ENCODE measurements at regions not wholly inside any gene's neighbourhood (a gene's known extent, or its start where the extent isn't known, plus 50 kb on each side); places are given as distances from the start of the nearest gene placed in this dataset.
"Not testable (repeated sequence)": the region's sequence is repeated elsewhere in the genome, so short reads cannot be mapped to it uniquely, and the experiment has no call there.

GRCh38 chr20:12824328-12825225 lies 184.2 kb upstream of the SPTLC3 start:
- Histone ChIP-seq H3K4me1 (ENCODE audit: control insufficient read depth, insufficient read depth, low read length) (no peaks in the 10 kb centered on the region), H3K9ac (ENCODE audit: low read depth, low read length) (no peak overlapping the region), H3K9me3 (ENCODE audit: control insufficient read depth, insufficient read depth, low read length) (no peaks in the 10 kb centered on the region), H3K4me3 (ENCODE audit: low read depth, low read length) (no peak overlapping the region), H3K27me3 (ENCODE audit: control insufficient read depth, insufficient read depth, low read length) (no peaks in the 10 kb centered on the region), H3K36me3 (ENCODE audit: control insufficient read depth, insufficient read depth, low read length) (no peaks in the 10 kb centered on the region)

- Histone ChIP-seq H3K9me3 (ENCODE audit: control insufficient read depth, insufficient read depth, low read length) (no peaks in the 10 kb centered on the region), H3K9ac (ENCODE audit: low read depth, low read length) (no peak overlapping the region), H3K4me3 (ENCODE audit: low read depth, low read length) (no peak overlapping the region), H3K36me3 (ENCODE audit: control insufficient read depth, insufficient read depth, low read length) (no peaks in the 10 kb centered on the region), H3K27me3 (ENCODE audit: control insufficient read depth, insufficient read depth, low read length) (no peaks in the 10 kb centered on the region), H3K4me1 (ENCODE audit: control insufficient read depth, insufficient read depth, low read length) (no peaks in the 10 kb centered on the region)
These were observed 183.6 kb upstream of the SPTLC3 start for GRCh38 chr20:12825226-12825595.

GRCh38 chr20:12827816-12828385 lies 180.9 kb upstream of the SPTLC3 start:
- no peak overlapping the region for H3K9ac ChIP-seq (ENCODE audit: low read depth, low read length)
- no peaks in the 10 kb centered on the region for H3K27me3 ChIP-seq (ENCODE audit: control insufficient read depth, insufficient read depth, low read length)
- H3K4me3 ChIP-seq (ENCODE audit: low read depth, low read length): no peak overlapping the region
- H3K9me3 ChIP-seq (ENCODE audit: control insufficient read depth, insufficient read depth, low read length): no peaks in the 10 kb centered on the region
- no peaks in the 10 kb centered on the region for H3K4me1 ChIP-seq (ENCODE audit: control insufficient read depth, insufficient read depth, low read length)
- no peaks in the 10 kb centered on the region for H3K36me3 ChIP-seq (ENCODE audit: control insufficient read depth, insufficient read depth, low read length)

GRCh38 chr20:12829170-12829569 lies 179.6 kb upstream of the SPTLC3 start:
- no peak overlapping the region for H3K9ac ChIP-seq (ENCODE audit: low read depth, low read length)
- H3K4me1 ChIP-seq (ENCODE audit: control insufficient read depth, insufficient read depth, low read length): no peaks in the 10 kb centered on the region
- H3K9me3 ChIP-seq (ENCODE audit: control insufficient read depth, insufficient read depth, low read length): no peaks in the 10 kb centered on the region
- no peaks in the 10 kb centered on the region for H3K27me3 ChIP-seq (ENCODE audit: control insufficient read depth, insufficient read depth, low read length)
- H3K4me3 ChIP-seq (ENCODE audit: low read depth, low read length): no peak overlapping the region
- H3K36me3 ChIP-seq (ENCODE audit: control insufficient read depth, insufficient read depth, low read length): no peaks in the 10 kb centered on the region

- Histone ChIP-seq H3K9me3 (ENCODE audit: control insufficient read depth, insufficient read depth, low read length) (no peaks in the 10 kb centered on the region), H3K27me3 (ENCODE audit: control insufficient read depth, insufficient read depth, low read length) (no peaks in the 10 kb centered on the region), H3K4me3 (ENCODE audit: low read depth, low read length) (no peak overlapping the region)
These were observed 174.9 kb upstream of the SPTLC3 start for GRCh38 chr20:12833861-12834260.

GRCh38 chr20:12835999-12836398 lies 172.8 kb upstream of the SPTLC3 start:
- H3K36me3 ChIP-seq (ENCODE audit: control insufficient read depth, insufficient read depth, low read length): no peaks in the 10 kb centered on the region
- peaks cover 5% of the 10 kb centered on the region for H3K4me1 ChIP-seq (ENCODE audit: control insufficient read depth, insufficient read depth, low read length)
- no peak overlapping the region for H3K4me3 ChIP-seq (ENCODE audit: low read depth, low read length)
- no peaks in the 10 kb centered on the region for H3K27me3 ChIP-seq (ENCODE audit: control insufficient read depth, insufficient read depth, low read length)
- no peak overlapping the region for H3K9ac ChIP-seq (ENCODE audit: low read depth, low read length)
- H3K9me3 ChIP-seq (ENCODE audit: control insufficient read depth, insufficient read depth, low read length): no peaks in the 10 kb centered on the region

More at GRCh38 chr20:12833861-12834260, 174.9 kb upstream of the SPTLC3 start:
- H3K9ac ChIP-seq (ENCODE audit: low read depth, low read length): no peak overlapping the region
- no peaks in the 10 kb centered on the region for H3K36me3 ChIP-seq (ENCODE audit: control insufficient read depth, insufficient read depth, low read length)
- peaks cover 5% of the 10 kb centered on the region for H3K4me1 ChIP-seq (ENCODE audit: control insufficient read depth, insufficient read depth, low read length)

- Histone ChIP-seq H3K9ac (ENCODE audit: low read depth, low read length) (no peak overlapping the region), H3K36me3 (ENCODE audit: control insufficient read depth, insufficient read depth, low read length) (no peaks in the 10 kb centered on the region), H3K4me1 (ENCODE audit: control insufficient read depth, insufficient read depth, low read length) (peaks cover 5% of the 10 kb centered on the region), H3K9me3 (ENCODE audit: control insufficient read depth, insufficient read depth, low read length) (no peaks in the 10 kb centered on the region), H3K4me3 (ENCODE audit: low read depth, low read length) (no peak overlapping the region), H3K27me3 (ENCODE audit: control insufficient read depth, insufficient read depth, low read length) (no peaks in the 10 kb centered on the region)
These were observed 171.1 kb upstream of the SPTLC3 start for GRCh38 chr20:12837646-12838045.

GRCh38 chr20:12838261-12838866 lies 170.4 kb upstream of the SPTLC3 start:
- H3K4me3 ChIP-seq (ENCODE audit: low read depth, low read length): no peak overlapping the region
- no peaks in the 10 kb centered on the region for H3K36me3 ChIP-seq (ENCODE audit: control insufficient read depth, insufficient read depth, low read length)
- H3K9ac ChIP-seq (ENCODE audit: low read depth, low read length): no peak overlapping the region
- H3K9me3 ChIP-seq (ENCODE audit: control insufficient read depth, insufficient read depth, low read length): no peaks in the 10 kb centered on the region
- no peaks in the 10 kb centered on the region for H3K27me3 ChIP-seq (ENCODE audit: control insufficient read depth, insufficient read depth, low read length)
- peaks cover 5% of the 10 kb centered on the region for H3K4me1 ChIP-seq (ENCODE audit: control insufficient read depth, insufficient read depth, low read length)

GRCh38 chr20:12847872-12848271 lies 160.9 kb upstream of the SPTLC3 start:
- Histone ChIP-seq H3K27me3 (ENCODE audit: control insufficient read depth, insufficient read depth, low read length) (no peaks in the 10 kb centered on the region), H3K36me3 (ENCODE audit: control insufficient read depth, insufficient read depth, low read length) (no peaks in the 10 kb centered on the region), H3K4me3 (ENCODE audit: low read depth, low read length) (no peak overlapping the region), H3K4me1 (ENCODE audit: control insufficient read depth, insufficient read depth, low read length) (no peaks in the 10 kb centered on the region), H3K9ac (ENCODE audit: low read depth, low read length) (no peak overlapping the region), H3K9me3 (ENCODE audit: control insufficient read depth, insufficient read depth, low read length) (no peaks in the 10 kb centered on the region)

GRCh38 chr20:12849225-12849910 lies 159.4 kb upstream of the SPTLC3 start:
- Histone ChIP-seq H3K4me1 (ENCODE audit: control insufficient read depth, insufficient read depth, low read length) (no peaks in the 10 kb centered on the region), H3K27me3 (ENCODE audit: control insufficient read depth, insufficient read depth, low read length) (no peaks in the 10 kb centered on the region), H3K4me3 (ENCODE audit: low read depth, low read length) (no peak overlapping the region), H3K36me3 (ENCODE audit: control insufficient read depth, insufficient read depth, low read length) (no peaks in the 10 kb centered on the region), H3K9ac (ENCODE audit: low read depth, low read length) (no peak overlapping the region), H3K9me3 (ENCODE audit: control insufficient read depth, insufficient read depth, low read length) (no peaks in the 10 kb centered on the region)

GRCh38 chr20:12857643-12858042 lies 151.1 kb upstream of the SPTLC3 start:
- not testable (repeated sequence) for H3K9ac ChIP-seq (ENCODE audit: low read depth, low read length); H3K27me3 ChIP-seq (ENCODE audit: control insufficient read depth, insufficient read depth, low read length); H3K4me3 ChIP-seq (ENCODE audit: low read depth, low read length); H3K4me1 ChIP-seq (ENCODE audit: control insufficient read depth, insufficient read depth, low read length); H3K36me3 ChIP-seq (ENCODE audit: control insufficient read depth, insufficient read depth, low read length); H3K9me3 ChIP-seq (ENCODE audit: control insufficient read depth, insufficient read depth, low read length)
